ENCODE measurements at regions not wholly inside any gene's neighbourhood (a gene's known extent, or its start where the extent isn't known, plus 50 kb on each side); places are given as distances from the start of the nearest gene placed in this dataset.
"Not testable (repeated sequence)": the region's sequence is repeated elsewhere in the genome, so short reads cannot be mapped to it uniquely, and the experiment has no call there.

- TF ChIP-seq MAZ (IDR thresholded peaks at IDR 0.05; ENCODE audit: borderline replicate concordance, low read depth, low read length); CTCF (conservative IDR thresholded peaks at IDR 0.05; ENCODE audit: low read depth, low read length); CEBPB (IDR thresholded peaks at IDR 0.05; ENCODE audit: low read depth, low read length); BHLHE40 (IDR thresholded peaks at IDR 0.05; ENCODE audit: low read depth, low read length); POLR2A (IDR thresholded peaks at IDR 0.05; ENCODE audit: low read depth, low read length); USF2 (IDR thresholded peaks at IDR 0.05; ENCODE audit: low read depth, low read length); SMC3 (IDR thresholded peaks at IDR 0.05; ENCODE audit: low read depth, low read length); ELK1 (IDR thresholded peaks at IDR 0.05; ENCODE audit: borderline replicate concordance, low read depth, low read length); RAD21 (IDR thresholded peaks at IDR 0.05; ENCODE audit: low read length); MXI1 (IDR thresholded peaks at IDR 0.05; ENCODE audit: borderline replicate concordance, low read depth, low read length); RFX5 (IDR thresholded peaks at IDR 0.05; ENCODE audit: low read depth, low read length); NFE2L2 (IDR thresholded peaks at IDR 0.05; ENCODE audit: low read depth, low read length); RCOR1 (IDR thresholded peaks at IDR 0.05; ENCODE audit: insufficient replicate concordance, low read length): not testable (repeated sequence)
These were observed 51.0 kb upstream of the SIK1 start for GRCh38 chr21:43477945-43478386.
